Breast epithelium (tissue), 3 donors: ENCODE measurements at regions not wholly inside any gene's neighbourhood (a gene's known extent, or its start where the extent isn't known, plus 50 kb on each side); places are given as distances from the start of the nearest gene placed in this dataset.

ENCODE experiments used
- CTCF ChIP-seq, 3 donors: fragments of 450-650 bp; IDR thresholded peaks; one replicate each; pipeline ENCODE4 v1.5.1; 2016 to 2017; ENCODE audit warnings: antibody characterized with exemption in 3 of 3, mild to moderate bottlenecking in 3 of 3, moderate library complexity in 3 of 3
- POLR2AphosphoS5 ChIP-seq, 3 donors: sonication (generic); formaldehyde crosslinking; IDR thresholded peaks; one replicate each; pipeline ENCODE4 v1.6.1; 2017; ENCODE audit warnings: antibody characterized with exemption in 3 of 3

DNA sequence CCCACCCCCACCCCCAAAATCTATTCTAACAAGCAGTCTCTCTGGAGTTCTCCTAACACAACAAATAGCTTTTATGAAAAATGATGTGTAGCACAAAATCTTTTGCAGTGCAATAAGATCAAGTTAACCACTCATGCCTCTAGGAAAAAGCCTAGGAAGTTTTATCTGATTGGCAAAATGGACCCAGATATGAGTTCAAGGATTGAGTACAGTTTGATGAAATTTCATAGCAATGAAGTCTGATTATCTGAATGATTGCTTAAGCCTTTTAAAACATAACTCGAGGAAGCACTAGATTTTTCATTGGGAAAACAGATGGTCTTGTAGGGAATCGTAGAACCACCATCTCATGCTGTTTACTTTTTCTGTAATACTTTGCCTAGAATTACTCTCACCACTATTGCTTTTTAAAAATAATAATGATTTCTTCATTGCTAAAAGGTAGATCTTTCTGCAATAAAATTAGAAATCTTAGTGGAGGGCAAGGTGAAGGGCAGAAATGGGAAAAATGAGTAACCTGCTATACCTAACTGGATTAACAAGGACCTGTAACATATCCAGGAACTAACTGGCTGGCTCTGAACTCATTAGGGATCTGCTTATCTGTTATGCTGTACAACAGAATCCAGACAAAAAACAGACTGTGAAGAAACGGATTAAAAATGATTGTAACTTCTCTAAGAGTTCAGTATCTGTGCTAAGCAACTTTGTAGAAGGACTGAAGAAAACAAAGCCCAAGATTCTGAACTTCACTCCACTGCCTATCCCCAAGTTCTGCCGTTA lies 73.7 kb upstream of the ETAA1 start:
- TF ChIP-seq CTCF (IDR thresholded peaks at IDR 0.05) (no peak), POLR2AphosphoS5 (IDR thresholded peaks at IDR 0.05) (no peak)
